Tibial artery (tissue), 4 donors: ENCODE measurements at regions not wholly inside any gene's neighbourhood (a gene's known extent, or its start where the extent isn't known, plus 50 kb on each side); places are given as distances from the start of the nearest gene placed in this dataset.

Experiments
- DNase-seq, 2 donors: peaks; one replicate each; pipeline ENCODE4 v3.0.0-alpha.2; 2019
- H3K27ac ChIP-seq, 2 donors: fragments of 200-600 bp; sonication (generic) in 1 of 2; 1 replicate in 1 of 2; 2 replicates in 1 of 2; pipeline ENCODE4 v1.5.1; 2018 to 2019; ENCODE audit warnings: mild to moderate bottlenecking in 1 of 2
- H3K27me3 ChIP-seq, 2 donors: fragments of 200-600 bp; sonication (generic) in 1 of 2; one replicate each; pipeline versions ENCODE4 v1.5.1 to v1.6.0; 2016 to 2019
- H3K36me3 ChIP-seq, 3 donors: fragments of 200-600 bp; sonication (generic) in 2 of 3; one replicate each; pipeline ENCODE4 v1.5.1; 2016 to 2019; ENCODE audit warnings: mild to moderate bottlenecking in 2 of 3
- H3K4me1 ChIP-seq, 4 donors: fragments of 200-600 bp; sonication (generic) in 2 of 4; 1 replicate in 3 of 4; 2 replicates in 1 of 4; pipeline ENCODE4 v1.5.1; 2016 to 2019
- H3K4me3 ChIP-seq, 2 donors: fragments of 200-600 bp; sonication (generic) in 1 of 2; 1 replicate in 1 of 2; 2 replicates in 1 of 2; pipeline ENCODE4 v1.5.1; 2018 to 2019; ENCODE audit warnings: mild to moderate bottlenecking in 2 of 2
- H3K9me3 ChIP-seq, 3 donors: fragments of 200-600 bp; sonication (generic) in 1 of 3; one replicate each; pipeline ENCODE4 v1.5.1; 2016 to 2019
- intact Hi-C: fragments of 100-400 bp; cut with DNase I; formaldehyde crosslinking; loops from one replicate; pipeline ENCODE4 v1.15.0; 2023; ENCODE audit warnings: low total_unique reads
- TF ChIP-seq, protein P1 (sequence below), 2 experiments: fragments of 200-600 bp in 1 of 2; fragments of 450-650 bp in 1 of 2; IDR thresholded peaks; one replicate each; pipeline ENCODE4 v1.5.1; 2017 to 2019; ENCODE audit warnings: antibody characterized with exemption in 2 of 2, mild to moderate bottlenecking in 1 of 2, moderate library complexity in 1 of 2

DNA sequence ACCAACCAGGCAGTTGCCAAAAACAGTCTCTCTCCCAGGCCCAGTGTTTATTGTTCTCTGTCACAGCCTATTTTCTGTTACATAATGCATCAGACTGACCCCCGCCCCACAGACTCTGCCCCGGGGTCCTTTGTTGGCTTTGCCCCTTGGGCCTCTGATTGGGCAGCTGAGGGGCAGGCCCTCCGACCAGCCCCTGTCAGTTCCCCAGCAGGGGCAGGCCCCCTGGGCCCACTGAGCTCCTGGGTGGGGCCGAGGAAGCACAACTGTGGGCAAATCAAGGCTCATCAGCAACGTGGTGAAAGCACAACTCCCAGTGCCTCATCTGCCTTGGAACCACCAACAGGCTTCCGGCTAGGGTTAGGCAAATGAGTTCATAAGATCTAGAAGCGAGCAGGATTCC lies 160.1 kb upstream of the MYCN start:
- Histone ChIP-seq H3K27ac (no peak overlapping the region), H3K27me3 (peaks cover 0 to 50% of the 10 kb centered on the region in 2 donors), H3K36me3 (no peaks in the 10 kb centered on the region), H3K4me3 (no peak overlapping the region), H3K4me1 (no peaks in the 10 kb centered on the region), H3K9me3 (no peaks in the 10 kb centered on the region)
- TF ChIP-seq, protein P1, sequence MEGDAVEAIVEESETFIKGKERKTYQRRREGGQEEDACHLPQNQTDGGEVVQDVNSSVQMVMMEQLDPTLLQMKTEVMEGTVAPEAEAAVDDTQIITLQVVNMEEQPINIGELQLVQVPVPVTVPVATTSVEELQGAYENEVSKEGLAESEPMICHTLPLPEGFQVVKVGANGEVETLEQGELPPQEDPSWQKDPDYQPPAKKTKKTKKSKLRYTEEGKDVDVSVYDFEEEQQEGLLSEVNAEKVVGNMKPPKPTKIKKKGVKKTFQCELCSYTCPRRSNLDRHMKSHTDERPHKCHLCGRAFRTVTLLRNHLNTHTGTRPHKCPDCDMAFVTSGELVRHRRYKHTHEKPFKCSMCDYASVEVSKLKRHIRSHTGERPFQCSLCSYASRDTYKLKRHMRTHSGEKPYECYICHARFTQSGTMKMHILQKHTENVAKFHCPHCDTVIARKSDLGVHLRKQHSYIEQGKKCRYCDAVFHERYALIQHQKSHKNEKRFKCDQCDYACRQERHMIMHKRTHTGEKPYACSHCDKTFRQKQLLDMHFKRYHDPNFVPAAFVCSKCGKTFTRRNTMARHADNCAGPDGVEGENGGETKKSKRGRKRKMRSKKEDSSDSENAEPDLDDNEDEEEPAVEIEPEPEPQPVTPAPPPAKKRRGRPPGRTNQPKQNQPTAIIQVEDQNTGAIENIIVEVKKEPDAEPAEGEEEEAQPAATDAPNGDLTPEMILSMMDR (IDR thresholded peaks at IDR 0.05), result no peak
- intact Hi-C loops, result no loop called here
- no peak for DNase-seq

DNA sequence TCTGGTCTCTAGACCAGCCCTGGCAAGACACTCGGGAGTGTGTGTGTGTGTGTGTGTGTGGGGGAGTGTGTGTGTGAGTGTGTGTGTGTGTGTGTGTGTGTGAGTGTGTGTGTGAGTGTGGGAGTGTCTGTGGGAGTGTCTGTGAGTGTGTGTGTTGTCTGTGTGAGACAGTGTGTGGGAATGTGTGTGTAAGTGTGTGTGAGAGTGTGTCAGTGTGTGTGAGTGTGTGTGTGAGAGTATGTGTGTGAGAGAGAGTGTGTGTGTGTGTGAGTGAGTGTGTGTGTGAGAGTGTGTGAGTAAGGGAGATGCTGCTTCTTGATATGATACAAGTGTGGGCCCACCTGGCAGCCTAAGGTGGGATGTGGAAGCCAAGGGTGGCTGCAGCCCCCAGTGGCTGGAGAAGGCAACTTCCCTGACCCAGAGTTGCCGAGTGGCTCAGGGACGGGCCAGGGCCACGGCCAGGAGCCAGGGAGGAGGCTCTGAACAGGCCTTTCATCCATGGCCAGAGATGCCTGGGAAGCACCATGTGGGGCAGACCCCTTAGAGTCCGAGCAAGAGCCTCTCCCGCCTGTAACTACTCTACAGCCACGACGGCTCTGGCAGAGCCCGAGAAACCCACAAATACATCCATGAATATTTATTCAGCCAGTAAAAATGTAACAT lies 159.3 kb upstream of the MYCN start:
- Histone ChIP-seq H3K36me3 (no peaks in the 10 kb centered on the region), H3K4me3 (no peak overlapping the region), H3K27me3 (peaks cover 0 to 56% of the 10 kb centered on the region in 2 donors), H3K9me3 (no peaks in the 10 kb centered on the region), H3K4me1 (no peaks in the 10 kb centered on the region), H3K27ac (no peak overlapping the region)
- DNase-seq, result no peak
- intact Hi-C loops, result no loop called here
- TF ChIP-seq, protein P1 (IDR thresholded peaks at IDR 0.05), result no peak

DNA sequence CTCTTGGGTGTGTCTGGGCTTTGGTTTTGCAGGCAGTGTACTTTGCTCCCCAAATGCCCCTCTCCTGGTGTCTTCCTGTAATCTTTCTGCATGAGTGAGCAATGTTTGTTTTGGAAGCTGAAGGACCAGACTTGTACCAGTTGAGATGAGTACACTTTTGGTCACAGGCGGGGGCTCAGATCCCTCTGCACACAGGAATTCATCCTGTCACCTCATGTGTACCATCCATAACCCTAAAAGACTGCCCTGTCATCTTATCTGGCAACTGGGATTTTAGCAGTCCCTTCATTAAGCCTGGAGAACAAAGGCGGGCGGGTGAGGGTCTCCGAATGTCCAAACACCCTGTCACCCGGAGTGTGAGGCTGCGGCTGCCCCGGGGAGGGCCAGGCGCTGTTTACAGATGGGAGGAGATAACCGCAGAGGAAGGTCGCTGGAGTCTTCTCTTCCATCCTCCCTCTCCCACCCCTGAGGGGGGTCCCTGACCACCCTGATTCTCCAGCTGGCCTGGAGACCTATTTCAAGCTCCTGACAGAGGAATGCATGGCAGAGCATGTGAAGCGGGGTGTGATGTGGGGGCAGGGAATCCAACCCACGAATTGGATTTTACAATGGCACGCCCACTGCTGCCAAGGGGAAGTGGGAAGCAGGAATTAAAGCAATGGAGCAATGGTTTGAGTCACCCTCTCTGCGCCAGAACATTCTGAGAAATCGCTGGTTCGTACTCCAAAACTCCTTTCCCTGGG lies 158.2 kb upstream of the MYCN start:
- peaks cover 0 to 56% of the 10 kb centered on the region in 2 donors for H3K27me3 ChIP-seq
- intact Hi-C loops, result no loop called here
- TF ChIP-seq, protein P1 (IDR thresholded peaks at IDR 0.05), result no peak
- no peaks in the 10 kb centered on the region for H3K9me3 ChIP-seq
- H3K27ac ChIP-seq, result no peak overlapping the region
- no peak overlapping the region for H3K4me3 ChIP-seq
- no peaks in the 10 kb centered on the region for H3K4me1 ChIP-seq
- H3K36me3 ChIP-seq, result no peaks in the 10 kb centered on the region
- DNase-seq, result no peak

DNA sequence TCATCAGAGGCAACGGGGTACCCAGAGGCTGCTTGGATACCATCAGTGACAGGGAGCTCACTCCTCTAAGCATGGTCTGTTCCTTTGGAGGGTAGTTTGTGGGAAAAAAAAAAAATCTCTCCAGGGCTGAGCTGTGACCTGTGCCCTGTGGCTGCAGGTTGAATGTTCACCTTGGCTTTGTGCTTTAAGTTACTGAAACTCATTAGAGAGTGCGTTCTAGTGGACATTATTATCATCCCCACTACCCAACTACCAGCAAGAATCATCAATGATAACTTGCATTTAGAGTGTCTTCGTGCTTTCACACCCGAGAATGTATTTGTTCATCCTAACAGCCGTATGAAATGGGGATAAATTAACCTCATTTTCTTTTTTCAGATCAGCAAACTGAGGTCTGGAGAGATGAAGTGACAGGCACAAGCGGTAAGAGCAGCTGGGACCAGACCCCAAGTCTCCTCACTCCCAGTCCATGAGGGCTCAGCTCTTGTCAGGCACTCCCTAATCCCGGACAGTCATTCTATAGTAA lies 157.5 kb upstream of the MYCN start:
- Histone ChIP-seq H3K36me3 (no peaks in the 10 kb centered on the region), H3K27me3 (peaks cover 0 to 56% of the 10 kb centered on the region in 2 donors), H3K4me1 (no peaks in the 10 kb centered on the region), H3K9me3 (no peaks in the 10 kb centered on the region), H3K4me3 (no peak overlapping the region), H3K27ac (no peak overlapping the region)
- intact Hi-C loops, result no loop called here
- TF ChIP-seq, protein P1 (IDR thresholded peaks at IDR 0.05), result no peak
- no peak for DNase-seq

DNA sequence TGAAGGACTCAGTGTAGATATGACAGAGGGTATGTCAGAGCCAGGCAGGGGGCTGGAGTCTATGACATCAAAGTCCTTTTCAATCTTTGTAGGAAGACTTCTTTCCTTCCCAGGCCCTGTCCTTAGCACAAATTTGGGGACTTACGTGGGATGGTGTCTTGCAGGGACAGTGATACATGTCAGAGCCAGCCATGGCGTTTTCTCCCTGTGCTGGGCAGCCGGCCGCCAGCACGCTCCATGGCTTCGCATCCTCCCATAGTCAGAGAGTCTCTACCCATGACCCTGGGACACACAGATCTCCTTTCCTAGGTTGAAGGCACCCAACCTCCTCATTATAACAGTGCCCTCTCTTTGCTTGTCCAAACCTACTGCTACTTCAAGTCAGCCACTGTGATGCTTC lies 156.9 kb upstream of the MYCN start:
- Histone ChIP-seq H3K4me1 (no peaks in the 10 kb centered on the region), H3K4me3 (no peak overlapping the region), H3K36me3 (no peaks in the 10 kb centered on the region), H3K27ac (no peak overlapping the region), H3K27me3 (peaks cover 0 to 56% of the 10 kb centered on the region in 2 donors), H3K9me3 (no peaks in the 10 kb centered on the region)
- DNase-seq, result no peak
- intact Hi-C loops, result no loop called here
- TF ChIP-seq, protein P1 (IDR thresholded peaks at IDR 0.05), result no peak
